Activated CD4-positive, alpha-beta T cell treated with anti-CD3 and anti-CD28 coated beads, Interleukin-2, Interleukin-4, amounts not matched to agents 100 ng/mL and 50 ng/mL, durations not matched to agents 16 hours and 8 hours (primary cell): ENCODE measurements at regions not wholly inside any gene's neighbourhood (a gene's known extent, or its start where the extent isn't known, plus 50 kb on each side); places are given as distances from the start of the nearest gene placed in this dataset.
"Not testable (repeated sequence)": the region's sequence is repeated elsewhere in the genome, so short reads cannot be mapped to it uniquely, and the experiment has no call there.

Experiments
- DNase-seq: peaks from one replicate; pipeline ENCODE4 v3.0.0-alpha.2; 2020; ENCODE audit warnings: low spot score

GRCh38 chr3:193905541-193906396, 230.2 kb upstream of the HES1 start:
- no peak for DNase-seq

- no peak for DNase-seq
Observed at GRCh38 chr3:193906849-193907410, 229.0 kb upstream of the HES1 start.

DNA sequence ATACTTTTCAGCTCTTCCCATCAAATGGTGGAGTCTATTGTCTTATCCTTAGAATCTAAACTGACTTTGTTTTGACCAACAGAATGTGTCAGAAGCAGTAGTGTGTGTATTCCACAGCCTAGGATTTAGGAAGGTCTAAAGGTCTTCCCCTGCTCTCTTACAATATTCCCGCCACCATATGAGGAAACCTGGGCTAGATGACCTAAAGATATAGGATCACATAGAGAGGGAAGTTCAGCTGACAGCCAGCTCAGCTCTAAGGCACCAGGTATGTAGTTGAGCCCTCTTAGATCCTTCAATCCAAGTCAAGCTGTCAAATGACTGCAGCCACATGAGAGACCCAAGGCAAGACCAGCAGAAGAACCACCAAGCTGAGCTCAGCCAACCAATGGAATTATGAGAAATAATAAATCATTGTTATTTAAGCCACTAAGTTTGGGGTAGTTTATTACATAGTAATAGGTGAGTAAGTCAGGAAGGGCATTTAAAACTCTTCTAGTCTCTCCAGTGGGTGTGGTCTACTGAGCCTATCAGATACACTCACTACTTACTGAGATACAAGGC, 227.7 kb upstream of the HES1 start:
- DNase-seq = no peak

GRCh38 chr3:193909387-193909786, 226.6 kb upstream of the HES1 start:
- DNase-seq = peak; percentile 42

- DNase-seq = no peak
Observed at GRCh38 chr3:193910310-193910709, 225.6 kb upstream of the HES1 start.

DNA sequence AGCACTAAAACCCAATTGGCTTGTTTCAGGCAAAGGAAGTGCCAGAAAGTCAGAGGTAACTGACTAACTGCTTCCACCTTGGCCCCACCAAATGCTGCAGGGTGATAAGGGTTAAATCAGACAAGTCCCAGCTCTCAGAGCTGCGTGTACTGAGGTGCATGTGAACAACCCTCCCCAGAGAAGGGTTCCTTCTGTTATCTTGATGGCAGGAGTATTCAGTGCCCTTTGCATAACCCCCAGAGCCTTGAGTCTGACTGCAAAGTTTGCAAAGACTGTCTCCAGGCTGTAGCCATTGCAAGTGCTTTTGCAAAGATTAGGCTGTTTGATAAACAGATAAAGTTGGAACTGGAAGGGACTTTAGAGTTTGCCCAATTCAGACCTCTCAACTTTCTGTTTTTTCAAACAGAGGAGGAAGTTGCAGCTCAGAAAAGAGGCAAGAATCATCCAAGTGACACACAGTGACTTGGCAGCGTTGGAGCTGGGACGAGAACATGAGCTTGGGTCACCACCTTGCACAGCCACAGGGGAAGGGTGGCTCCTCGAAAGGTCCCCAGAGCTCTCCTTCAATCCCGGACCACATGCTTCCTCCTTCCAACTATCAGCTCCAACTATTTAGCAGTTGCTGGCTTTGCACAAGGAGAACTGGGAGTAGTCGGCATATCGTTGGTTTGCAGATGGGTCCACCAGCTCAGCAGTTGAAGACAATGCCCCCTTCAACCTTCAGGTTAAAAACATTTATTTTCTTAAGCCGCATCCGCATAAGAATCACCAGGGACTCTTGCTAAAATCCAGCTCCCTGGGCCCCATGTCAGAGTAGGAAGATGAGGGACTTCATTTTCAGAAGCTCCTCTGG, 224.8 kb upstream of the HES1 start:
- peak; percentile 9 for DNase-seq

DNA sequence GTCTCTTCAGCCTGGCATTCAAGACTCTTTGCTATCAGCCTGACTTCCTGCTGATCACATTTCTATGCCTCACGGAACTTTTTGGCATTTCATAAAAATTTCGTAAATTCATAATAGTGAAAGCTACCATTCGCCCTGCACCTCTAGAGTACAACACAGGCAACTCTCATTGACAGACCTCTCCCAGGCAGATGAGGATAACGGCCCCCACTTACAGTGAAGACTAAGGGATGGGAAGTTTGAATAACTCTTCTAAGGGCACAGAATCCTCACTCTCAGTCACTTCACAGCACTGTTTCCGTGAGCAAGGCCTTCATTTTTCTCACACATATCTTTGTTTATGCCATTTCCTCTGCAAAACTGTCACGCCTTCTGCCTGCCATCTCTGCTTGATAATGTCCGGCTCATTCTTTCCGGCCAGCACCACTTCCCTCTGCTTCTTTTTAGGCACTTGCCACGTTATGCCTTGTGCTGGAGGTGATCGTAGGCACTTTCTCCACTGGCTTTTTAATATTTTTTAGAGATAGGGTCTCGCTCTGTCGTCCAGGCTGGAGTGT, 224.1 kb upstream of the HES1 start:
- no peak for DNase-seq

- no peak for DNase-seq
Observed at GRCh38 chr3:193912621-193913178, 223.2 kb upstream of the HES1 start.

- DNase-seq = no peak
Observed at GRCh38 chr3:193914602-193915001, 221.3 kb upstream of the HES1 start.

DNA sequence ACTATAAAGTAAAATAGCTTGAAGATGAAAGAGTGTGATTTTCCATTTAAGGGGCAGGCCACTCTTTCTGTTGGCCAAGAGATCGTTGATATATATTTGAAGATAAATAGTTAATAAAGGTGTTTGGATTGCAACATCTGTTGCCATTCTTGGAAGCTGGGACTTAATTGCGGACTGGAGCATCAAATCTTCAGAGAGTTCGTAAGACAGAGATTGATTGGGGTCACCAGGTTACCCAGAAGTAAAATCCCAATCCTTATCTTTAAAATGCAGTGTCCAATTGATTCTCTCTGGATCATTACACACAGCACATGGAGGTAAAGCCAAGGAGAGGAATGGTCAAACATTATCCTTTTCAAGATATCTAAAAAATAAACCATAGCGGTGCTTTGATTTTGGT, 220.8 kb upstream of the HES1 start:
- no peak for DNase-seq

- no peak for DNase-seq
Observed at GRCh38 chr3:193915613-193916012, 220.3 kb upstream of the HES1 start.

- no peak for DNase-seq
Observed at GRCh38 chr3:193917158-193917557, 218.8 kb upstream of the HES1 start.

DNA sequence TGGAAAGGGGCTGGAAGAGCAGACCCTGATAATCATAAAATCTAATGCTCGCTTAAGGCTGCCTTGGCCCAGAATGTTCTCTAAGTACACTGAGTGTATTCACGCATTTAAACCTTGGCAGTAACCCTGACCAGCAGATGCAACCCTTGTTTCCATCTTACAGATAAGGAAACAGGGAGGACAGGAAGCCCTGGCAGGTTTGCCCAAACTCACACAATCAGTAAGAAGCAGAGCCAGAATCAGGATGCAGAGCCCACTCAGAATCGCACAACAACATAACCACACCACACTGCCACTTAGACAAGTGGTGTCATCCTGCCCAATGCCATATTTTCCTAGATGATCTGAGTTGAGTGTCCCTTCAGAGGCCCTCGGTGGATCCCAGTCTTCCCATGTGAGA, 214.5 kb upstream of the HES1 start:
- no peak for DNase-seq

DNA sequence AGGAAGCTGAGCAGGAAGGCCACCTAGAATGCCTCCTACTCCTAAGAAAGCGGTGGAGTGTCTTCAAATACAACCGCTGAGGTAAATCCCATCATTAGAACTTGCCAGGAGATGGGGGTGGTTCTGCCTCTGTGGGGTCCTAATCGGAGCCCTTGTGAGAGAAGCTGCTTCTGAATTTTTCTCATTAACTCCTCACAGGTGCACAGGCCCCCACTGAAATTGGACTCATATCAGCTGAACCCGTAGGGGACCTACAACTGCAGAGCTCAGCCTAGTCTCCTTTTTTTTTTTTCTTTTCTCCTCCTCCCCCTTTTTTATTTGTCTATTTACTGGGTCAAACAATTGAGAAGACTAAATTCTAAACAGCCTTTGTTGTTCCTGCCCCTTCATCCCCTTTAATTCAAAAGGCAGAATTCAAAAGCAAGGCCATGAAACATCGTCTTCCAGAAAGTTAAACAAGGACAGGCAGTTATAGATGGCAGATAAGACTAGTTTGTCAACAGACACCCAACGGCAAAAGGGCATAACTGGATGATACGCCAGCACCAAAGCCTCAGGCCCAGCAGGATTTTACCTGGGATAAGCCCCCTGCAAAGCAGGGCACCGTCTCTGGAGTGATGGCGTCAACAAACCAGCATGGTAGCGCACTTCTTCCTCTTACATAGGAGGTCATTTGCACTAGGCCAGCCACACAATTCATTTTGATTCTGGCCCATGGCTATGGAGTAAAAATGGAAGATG, 213.7 kb upstream of the HES1 start:
- no peak for DNase-seq

GRCh38 chr3:193923958-193924357, 212.0 kb upstream of the HES1 start:
- not testable (repeated sequence) for DNase-seq

- DNase-seq = not testable (repeated sequence)
Observed at GRCh38 chr3:193926071-193926470, 209.9 kb upstream of the HES1 start.

DNA sequence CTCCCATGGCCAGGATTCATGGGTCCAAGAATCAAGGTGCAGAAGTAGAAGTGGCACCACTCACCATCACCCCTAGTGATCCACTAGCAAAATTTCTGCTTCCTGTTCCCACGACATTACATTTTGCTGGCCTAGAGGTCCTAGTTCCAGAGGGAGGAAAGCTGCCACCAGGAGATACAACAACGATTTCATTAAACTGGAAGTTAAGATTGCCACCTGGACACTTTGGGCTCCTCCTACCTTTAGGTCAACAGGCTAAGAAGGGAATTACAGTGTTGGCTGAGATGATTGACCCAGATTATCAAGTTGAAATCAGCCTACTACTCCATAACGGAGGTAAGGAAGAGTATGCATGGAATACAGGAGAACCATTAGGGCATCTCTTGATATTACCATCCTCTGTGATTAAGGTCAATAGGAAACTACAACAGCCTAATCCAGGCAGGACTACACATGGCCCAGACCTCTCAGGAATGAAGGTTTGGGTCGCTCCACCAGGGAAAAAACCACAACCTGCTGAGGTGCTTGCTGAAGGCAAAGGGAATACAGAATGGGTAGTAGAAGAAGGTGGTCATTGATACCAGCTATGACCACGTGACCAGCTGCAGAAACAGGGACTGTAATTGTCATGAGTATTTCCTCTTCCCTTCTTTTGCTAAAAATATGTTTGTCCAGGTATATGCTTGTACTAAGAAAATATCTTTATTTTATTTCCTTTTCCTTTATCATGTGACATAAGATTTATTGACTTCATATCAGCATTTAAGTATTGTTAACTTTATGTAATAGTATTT, 208.3 kb upstream of the HES1 start:
- not testable (repeated sequence) for DNase-seq

DNA sequence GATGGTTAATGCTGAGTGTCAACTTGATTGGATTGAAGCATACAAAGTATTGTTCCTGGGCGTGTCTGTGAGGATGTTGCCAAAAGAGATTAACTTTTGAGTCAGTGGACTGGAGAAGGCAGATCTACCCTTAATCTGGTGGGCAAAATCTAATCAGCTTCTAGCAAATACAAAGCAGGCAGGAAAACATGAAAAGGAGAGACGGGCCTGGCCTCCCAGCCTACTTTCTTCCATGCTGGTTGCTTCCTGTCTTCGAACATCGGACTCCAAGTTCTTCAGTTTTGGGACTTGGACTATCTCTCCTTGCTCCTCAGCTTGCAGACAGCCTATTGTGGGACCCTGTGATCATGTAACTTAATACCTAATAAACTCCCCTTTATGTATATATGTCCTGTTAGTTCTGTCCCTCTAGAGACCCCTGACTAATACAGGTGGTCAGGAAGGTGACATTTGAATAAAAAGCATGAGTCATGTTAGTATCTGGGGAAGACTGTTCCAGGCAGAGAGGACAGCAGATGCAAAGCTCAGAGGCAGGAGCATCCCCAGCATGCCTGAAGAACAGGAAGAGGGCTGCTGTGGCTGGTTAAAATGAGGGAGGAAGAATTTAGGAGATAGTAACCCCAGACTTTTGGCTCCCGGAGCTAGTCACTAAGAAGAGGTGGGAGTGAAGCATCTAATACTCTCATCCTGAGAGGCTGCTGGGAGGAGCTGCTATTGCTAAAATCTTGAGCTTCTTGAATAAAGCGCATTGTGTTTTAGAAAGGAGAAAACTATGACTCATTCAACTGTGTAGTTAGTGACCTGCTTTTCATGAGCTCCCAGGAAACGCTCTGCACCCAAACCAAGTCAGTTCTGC, 207.4 kb upstream of the HES1 start:
- DNase-seq = peak; percentile 12

- DNase-seq = no peak
Observed at GRCh38 chr3:193929373-193929772, 206.6 kb upstream of the HES1 start.
